GM12872 (cell line): ENCODE measurements at regions not wholly inside any gene's neighbourhood (a gene's known extent, or its start where the extent isn't known, plus 50 kb on each side); places are given as distances from the start of the nearest gene placed in this dataset.

ENCODE experiments used
- CTCF ChIP-seq: IDR thresholded peaks from 3 replicates; pipeline ENCODE4 v1.5.1; 2011; ENCODE audit warnings: low read depth, mild to moderate bottlenecking, low read length, moderate library complexity; ENCODE audit not compliant: insufficient read depth

- no peak for TF ChIP-seq CTCF
These were observed 50.2 kb upstream of the CDK1 start for GRCh38 chr10:60728056-60728455.

GRCh38 chr10:60726257-60726656 lies 52.0 kb upstream of the CDK1 start:
- no peak for TF ChIP-seq CTCF

DNA sequence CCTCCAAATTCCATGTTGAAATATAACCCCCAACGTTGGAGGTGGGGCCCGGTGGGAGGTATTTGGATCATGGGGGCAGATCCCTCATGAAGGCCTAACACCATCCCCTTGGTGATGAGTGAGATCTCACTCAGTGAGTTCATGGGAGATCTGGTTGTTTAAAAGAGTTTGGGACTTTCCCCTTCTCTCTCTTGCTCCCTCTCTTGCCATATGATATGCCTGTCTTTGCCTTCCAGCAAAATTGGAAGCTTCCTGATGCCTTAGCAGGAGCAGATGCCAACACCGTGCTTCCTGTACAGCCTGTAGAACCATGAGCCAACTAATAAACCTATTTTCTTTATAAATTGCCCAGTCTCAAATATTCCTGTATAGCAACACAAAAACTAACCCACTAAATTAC lies 55.7 kb upstream of the CDK1 start:
- TF ChIP-seq CTCF = no peak

- TF ChIP-seq CTCF = no peak
These were observed 58.6 kb upstream of the CDK1 start for GRCh38 chr10:60719721-60720120.

DNA sequence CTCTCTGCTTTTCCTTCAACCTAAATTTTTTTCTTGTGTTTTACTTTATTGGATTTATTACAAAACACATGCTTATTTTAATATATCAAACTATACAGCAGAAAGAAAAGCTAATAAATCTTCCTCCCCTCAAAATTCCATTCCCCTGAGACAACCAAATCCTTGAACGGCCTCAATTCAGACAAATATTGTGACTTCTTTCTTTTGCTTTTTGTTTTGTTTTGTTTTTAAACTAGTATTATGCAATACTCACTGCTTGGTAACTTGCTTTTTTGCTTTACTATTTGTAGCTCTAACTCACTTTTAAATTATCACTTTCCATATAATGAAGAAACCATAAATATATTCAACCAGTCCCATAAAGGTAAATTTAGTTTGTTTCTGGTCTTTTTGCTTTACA lies 59.4 kb upstream of the CDK1 start:
- TF ChIP-seq CTCF = no peak

DNA sequence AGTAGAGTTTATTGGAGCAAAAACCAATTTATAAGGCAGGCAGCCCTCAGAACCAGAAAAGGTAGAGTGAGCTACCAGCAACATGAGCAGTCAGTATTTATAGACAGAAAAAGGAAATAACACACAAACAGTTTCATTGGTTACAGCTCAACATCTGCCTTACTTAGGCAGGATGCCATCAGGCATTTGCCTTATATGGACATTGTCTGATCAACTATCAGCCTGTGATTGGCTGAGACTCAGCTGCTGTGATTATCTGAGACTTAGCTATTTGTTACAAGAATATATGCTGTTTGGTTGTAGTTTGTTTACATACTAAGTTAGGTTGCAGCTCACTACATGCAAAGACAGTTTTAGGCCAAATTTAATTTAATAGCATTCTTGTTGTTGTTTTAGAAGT lies 60.4 kb upstream of the CDK1 start:
- no peak for TF ChIP-seq CTCF

DNA sequence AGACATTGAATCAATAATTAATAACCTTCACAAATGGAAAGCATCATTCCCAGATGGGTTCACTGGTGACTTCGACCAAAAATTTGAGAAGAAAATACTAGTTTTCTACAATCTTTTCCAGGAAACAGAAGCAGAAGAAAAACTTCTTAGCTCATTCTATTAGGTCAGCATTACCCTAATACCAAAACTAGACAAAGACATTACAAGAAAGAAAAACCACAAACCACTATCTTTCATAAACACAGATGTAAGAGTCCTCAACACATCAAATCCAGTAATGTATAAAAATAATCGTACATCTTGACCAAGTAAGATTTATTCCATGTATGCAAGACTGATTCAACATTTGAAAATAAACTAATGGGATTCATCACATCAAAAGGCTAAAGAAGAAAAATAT lies 64.0 kb upstream of the CDK1 start:
- TF ChIP-seq CTCF = no peak

- no peak for TF ChIP-seq CTCF
These were observed 66.8 kb upstream of the CDK1 start for GRCh38 chr10:60711496-60711895.
